Esophagus squamous epithelium (tissue), 5 donors: ENCODE measurements at regions not wholly inside any gene's neighbourhood (a gene's known extent, or its start where the extent isn't known, plus 50 kb on each side); places are given as distances from the start of the nearest gene placed in this dataset.

ENCODE experiments used
- DNase-seq: peaks from one replicate; lab custom pipeline; 2025; lab: John Stamatoyannopoulos, UW
- H3K27ac ChIP-seq, 4 donors: fragments of 200-600 bp; sonication (generic); one replicate each; pipeline ENCODE4 v1.5.1; 2016 to 2019; ENCODE audit warnings: mild to moderate bottlenecking in 1 of 4
- H3K27me3 ChIP-seq, 4 donors: fragments of 200-600 bp; sonication (generic); 1 replicate in 3 of 4; 2 replicates in 1 of 4; pipeline versions ENCODE4 v1.5.1 to v1.6.0; 2017 to 2021; ENCODE audit warnings: antibody characterized with exemption in 1 of 4
- H3K36me3 ChIP-seq, 3 donors: fragments of 200-600 bp; sonication (generic); one replicate each; pipeline ENCODE4 v1.5.1; 2016 to 2019
- H3K4me1 ChIP-seq, 3 donors: fragments of 200-600 bp; sonication (generic); one replicate each; pipeline ENCODE4 v1.5.1; 2017 to 2019
- H3K4me3 ChIP-seq, 4 donors: fragments of 200-600 bp; sonication (generic); 1 replicate in 3 of 4; 2 replicates in 1 of 4; pipeline ENCODE4 v1.5.1; 2016 to 2019; ENCODE audit warnings: mild to moderate bottlenecking in 2 of 4, moderate library complexity in 1 of 4
- H3K9me3 ChIP-seq, 3 donors: fragments of 200-600 bp; sonication (generic); one replicate each; pipeline ENCODE4 v1.5.1; 2016 to 2019
- POLR2A ChIP-seq, 4 donors: fragments of 450-650 bp; IDR thresholded peaks; one replicate each; pipeline ENCODE4 v1.6.1; 2017; ENCODE audit warnings: antibody characterized with exemption in 4 of 4, mild to moderate bottlenecking in 4 of 4, moderate library complexity in 3 of 4
- WGBS, 2 donors: methylation state at CpG; one replicate each; pipeline ENCODE4 v1.1.5; 2018; 5-methylcytosine and 5-hydroxymethylcytosine counted together
- intact Hi-C: fragments of 100-400 bp; cut with DNase I; formaldehyde crosslinking; loops from one replicate; pipeline ENCODE4 v1.15.0; 2022
- TF ChIP-seq, protein P1 (sequence below), 6 experiments: fragments of 450-650 bp in 4 of 6; fragments of 200-600 bp in 2 of 6; sonication (generic) in 2 of 6; IDR thresholded peaks; one replicate each; pipeline ENCODE4 v1.5.1; 2016 to 2019; ENCODE audit warnings: antibody characterized with exemption in 6 of 6, mild to moderate bottlenecking in 4 of 6, moderate library complexity in 4 of 6
- donor health status: DM: yes; HTN: yes; CAD: no.

DNA sequence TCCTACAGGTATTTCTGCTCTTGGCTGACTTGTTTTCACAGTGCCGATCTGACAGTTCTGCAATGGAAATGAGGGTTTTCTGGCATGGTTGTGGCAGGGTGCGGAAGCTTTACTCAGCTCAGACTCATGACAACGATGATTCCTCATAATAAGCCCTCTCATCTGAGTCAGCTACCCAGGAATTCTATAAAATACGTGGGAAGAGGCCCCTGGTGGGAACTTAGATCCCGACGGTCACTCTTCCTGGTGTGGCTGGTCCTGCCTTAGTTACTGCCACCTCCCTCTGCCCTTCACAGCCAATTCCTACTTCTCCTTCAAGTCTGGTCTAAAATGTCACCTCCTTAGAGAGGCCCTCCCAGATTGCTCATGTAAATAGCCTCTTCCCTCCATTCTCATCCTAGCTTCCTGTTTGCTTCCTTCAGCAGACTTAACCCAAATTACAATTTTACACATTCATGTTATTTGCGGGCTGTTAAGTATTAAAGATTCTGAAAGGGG is 104.2 kb upstream of the MAP1LC3B2 start:
- Histone ChIP-seq H3K27me3 (no peaks in the 10 kb centered on the region), H3K4me1 (peaks cover 19 to 29% (median 20%) of the 10 kb centered on the region in 3 donors), H3K4me3 (peak overlapping the region in 1 of 4 donors; percentile 38), H3K27ac (peak overlapping the region; percentile 65 to 88 (median 83)), H3K36me3 (no peaks in the 10 kb centered on the region), H3K9me3 (no peaks in the 10 kb centered on the region)
- no peak for DNase-seq
- 18 to 20% methylated on average over 7 of the region's 7 CpGs for WGBS, 2 donors
- TF ChIP-seq, protein P1, sequence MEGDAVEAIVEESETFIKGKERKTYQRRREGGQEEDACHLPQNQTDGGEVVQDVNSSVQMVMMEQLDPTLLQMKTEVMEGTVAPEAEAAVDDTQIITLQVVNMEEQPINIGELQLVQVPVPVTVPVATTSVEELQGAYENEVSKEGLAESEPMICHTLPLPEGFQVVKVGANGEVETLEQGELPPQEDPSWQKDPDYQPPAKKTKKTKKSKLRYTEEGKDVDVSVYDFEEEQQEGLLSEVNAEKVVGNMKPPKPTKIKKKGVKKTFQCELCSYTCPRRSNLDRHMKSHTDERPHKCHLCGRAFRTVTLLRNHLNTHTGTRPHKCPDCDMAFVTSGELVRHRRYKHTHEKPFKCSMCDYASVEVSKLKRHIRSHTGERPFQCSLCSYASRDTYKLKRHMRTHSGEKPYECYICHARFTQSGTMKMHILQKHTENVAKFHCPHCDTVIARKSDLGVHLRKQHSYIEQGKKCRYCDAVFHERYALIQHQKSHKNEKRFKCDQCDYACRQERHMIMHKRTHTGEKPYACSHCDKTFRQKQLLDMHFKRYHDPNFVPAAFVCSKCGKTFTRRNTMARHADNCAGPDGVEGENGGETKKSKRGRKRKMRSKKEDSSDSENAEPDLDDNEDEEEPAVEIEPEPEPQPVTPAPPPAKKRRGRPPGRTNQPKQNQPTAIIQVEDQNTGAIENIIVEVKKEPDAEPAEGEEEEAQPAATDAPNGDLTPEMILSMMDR (IDR thresholded peaks at IDR 0.05), result no peak
- TF ChIP-seq POLR2A (IDR thresholded peaks at IDR 0.05), result no peak
- intact Hi-C loops, result no loop called here

GRCh38 chr12:116455540-116456329 is 103.4 kb upstream of the MAP1LC3B2 start:
- TF ChIP-seq, protein P1 (IDR thresholded peaks at IDR 0.05), result no peak
- TF ChIP-seq POLR2A (IDR thresholded peaks at IDR 0.05), result no peak
- Histone ChIP-seq H3K27me3 (no peaks in the 10 kb centered on the region), H3K4me1 (peaks cover 19 to 29% (median 20%) of the 10 kb centered on the region in 3 donors), H3K27ac (peak overlapping the region; percentile 65 to 88 (median 83)), H3K9me3 (no peaks in the 10 kb centered on the region), H3K36me3 (no peaks in the 10 kb centered on the region), H3K4me3 (peak overlapping the region in 2 of 4 donors; percentile 3 to 48)
- DNase-seq, result no peak
- WGBS, 2 donors, result 20% methylated on average over 17 of the region's 17 CpGs
- intact Hi-C loops, result no loop called here

DNA sequence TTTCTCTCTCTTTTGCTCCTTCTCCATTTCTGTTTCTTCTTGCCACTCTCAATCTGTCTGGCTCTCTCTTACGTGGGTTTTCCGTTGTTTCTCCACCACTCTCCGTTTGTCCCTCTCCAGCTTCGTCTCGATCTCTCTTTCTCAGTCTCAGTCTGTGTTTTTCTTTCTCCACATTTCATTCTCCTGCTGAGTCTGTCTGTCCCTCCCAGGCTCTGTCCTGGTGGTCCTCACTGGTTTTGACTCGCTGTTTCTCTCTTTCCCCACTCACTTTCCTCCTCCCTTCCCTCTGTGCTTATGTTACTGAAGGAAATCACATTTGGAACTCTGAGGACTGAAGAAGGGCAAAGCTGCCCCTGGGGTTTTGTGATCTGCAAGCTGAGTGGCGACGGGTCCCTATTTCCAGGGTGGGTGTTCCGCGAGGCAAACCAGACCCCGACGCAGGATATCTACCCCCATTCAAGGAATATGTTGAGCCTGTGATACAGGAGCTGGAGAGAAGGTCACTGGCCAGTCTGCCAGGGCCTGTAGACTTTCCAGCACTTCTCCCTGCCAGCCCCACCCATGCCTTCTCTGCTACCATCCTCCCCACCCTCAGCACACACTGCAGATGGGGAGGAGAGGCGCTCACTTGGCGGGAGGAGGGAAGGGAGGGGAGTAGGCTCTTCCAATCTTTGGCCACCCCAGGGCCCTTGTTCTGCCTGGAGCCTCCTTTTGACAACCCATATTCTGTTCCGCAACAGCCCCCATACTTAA is 102.7 kb upstream of the MAP1LC3B2 start:
- no peaks in the 10 kb centered on the region for H3K36me3 ChIP-seq
- H3K4me3 ChIP-seq, result peak overlapping the region in 2 of 4 donors; percentile 3 to 48
- H3K9me3 ChIP-seq, result no peaks in the 10 kb centered on the region
- peaks cover 19 to 29% (median 20%) of the 10 kb centered on the region in 3 donors for H3K4me1 ChIP-seq
- no peak for TF ChIP-seq POLR2A (IDR thresholded peaks at IDR 0.05)
- TF ChIP-seq, protein P1 (IDR thresholded peaks at IDR 0.05), result no peak
- WGBS, 2 donors, result 59 to 64% methylated on average over 7 to 14 of the region's 15 CpGs
- no peak for DNase-seq
- no peaks in the 10 kb centered on the region for H3K27me3 ChIP-seq
- intact Hi-C loops, result no loop called here
- H3K27ac ChIP-seq, result peak overlapping the region; percentile 65 to 88 (median 83)

GRCh38 chr12:116458492-116458891 is 100.7 kb upstream of the MAP1LC3B2 start:
- no peak for TF ChIP-seq POLR2A (IDR thresholded peaks at IDR 0.05)
- TF ChIP-seq, protein P1 (IDR thresholded peaks at IDR 0.05), result no peak
- no peak overlapping the region for H3K4me3 ChIP-seq
- 73 to 79% methylated on average over 5 to 8 of the region's 12 CpGs for WGBS, 2 donors
- no peaks in the 10 kb centered on the region for H3K9me3 ChIP-seq
- no peaks in the 10 kb centered on the region for H3K27me3 ChIP-seq
- intact Hi-C loops, result no loop called here
- peaks cover 19 to 29% (median 20%) of the 10 kb centered on the region in 3 donors for H3K4me1 ChIP-seq
- no peak overlapping the region for H3K27ac ChIP-seq
- H3K36me3 ChIP-seq, result no peaks in the 10 kb centered on the region
- no peak for DNase-seq
